Left ventricle myocardium inferior (tissue), 1 donor: ENCODE measurements at regions not wholly inside any gene's neighbourhood (a gene's known extent, or its start where the extent isn't known, plus 50 kb on each side); places are given as distances from the start of the nearest gene placed in this dataset.

Source experiments
- DNase-seq: peaks from one replicate; pipeline ENCODE4 v3.0.0-alpha.2; 2020
- H3K27ac ChIP-seq: fragments of 200-600 bp; replicated peaks from 2 replicates; pipeline ENCODE4 v1.8.0; 2021
- H3K27me3 ChIP-seq: fragments of 200-600 bp; 2 replicates; pipeline ENCODE4 v1.8.0; 2021; ENCODE audit warnings: low read depth
- H3K36me3 ChIP-seq: fragments of 200-600 bp; 2 replicates; pipeline ENCODE4 v1.8.0; 2021
- H3K4me1 ChIP-seq: fragments of 200-600 bp; 2 replicates; pipeline ENCODE4 v1.8.0; 2021
- H3K4me3 ChIP-seq: fragments of 200-600 bp; 2 replicates; pipeline ENCODE4 v1.8.0; 2021; ENCODE audit warnings: mild to moderate bottlenecking, moderate library complexity
- H3K9me3 ChIP-seq: fragments of 200-600 bp; replicated peaks from 2 replicates; pipeline ENCODE4 v1.8.0; 2021
- CTCF ChIP-seq: fragments of 200-600 bp; IDR thresholded peaks from 2 replicates; pipeline ENCODE4 v1.8.0; 2021; ENCODE audit warnings: antibody characterized with exemption, mild to moderate bottlenecking, borderline replicate concordance
- intact Hi-C: fragments of 100-400 bp; cut with micrococcal nuclease; formaldehyde crosslinking; loops from one replicate; pipeline ENCODE4 v1.11.0; 2022
- donor health status: DM: no; HTN: yes; CAD: no; lungs with severe emphysema.

- no peak for DNase-seq
- no peak for TF ChIP-seq CTCF
- intact Hi-C loops = no loop called here
- peaks cover 25% of the 10 kb centered on the region for H3K9me3 ChIP-seq
- no peaks in the 10 kb centered on the region for H3K36me3 ChIP-seq
- H3K27me3 ChIP-seq = peaks cover 46% of the 10 kb centered on the region
- no peak overlapping the region for H3K27ac ChIP-seq
- H3K4me1 ChIP-seq = no peaks in the 10 kb centered on the region
- no peak overlapping the region for H3K4me3 ChIP-seq
Observed at GRCh38 chr22:48313175-48313830, 1514.4 kb downstream of the BRD1 start.

- Histone ChIP-seq H3K36me3 (no peaks in the 10 kb centered on the region), H3K4me1 (no peaks in the 10 kb centered on the region), H3K27me3 (peaks cover 51% of the 10 kb centered on the region), H3K4me3 (no peak overlapping the region), H3K9me3 (peaks cover 25% of the 10 kb centered on the region), H3K27ac (no peak overlapping the region)
- no peak for DNase-seq
- TF ChIP-seq CTCF = no peak
- intact Hi-C loops = no loop called here
Observed at GRCh38 chr22:48310740-48311139, 1516.9 kb downstream of the BRD1 start.

GRCh38 chr22:48310289-48310688 lies 1517.4 kb downstream of the BRD1 start:
- Histone ChIP-seq H3K9me3 (peaks cover 25% of the 10 kb centered on the region), H3K4me1 (no peaks in the 10 kb centered on the region), H3K27ac (no peak overlapping the region), H3K4me3 (no peak overlapping the region), H3K36me3 (no peaks in the 10 kb centered on the region), H3K27me3 (peaks cover 51% of the 10 kb centered on the region)
- no peak for TF ChIP-seq CTCF
- intact Hi-C loops = no loop called here
- no peak for DNase-seq

- H3K36me3 ChIP-seq = no peaks in the 10 kb centered on the region
- peaks cover 25% of the 10 kb centered on the region for H3K9me3 ChIP-seq
- H3K27me3 ChIP-seq = peaks cover 53% of the 10 kb centered on the region
- DNase-seq = no peak
- no peak overlapping the region for H3K4me3 ChIP-seq
- H3K4me1 ChIP-seq = no peaks in the 10 kb centered on the region
- TF ChIP-seq CTCF = no peak
- intact Hi-C loops = no loop called here
- no peak overlapping the region for H3K27ac ChIP-seq
Observed at GRCh38 chr22:48309836-48310235, 1517.8 kb downstream of the BRD1 start.

- H3K4me3 ChIP-seq = no peak overlapping the region
- no peak overlapping the region for H3K27ac ChIP-seq
- no peak for TF ChIP-seq CTCF
- H3K27me3 ChIP-seq = peaks cover 56% of the 10 kb centered on the region
- intact Hi-C loops = no loop called here
- peaks cover 25% of the 10 kb centered on the region for H3K9me3 ChIP-seq
- no peaks in the 10 kb centered on the region for H3K4me1 ChIP-seq
- DNase-seq = no peak
- no peaks in the 10 kb centered on the region for H3K36me3 ChIP-seq
Observed at GRCh38 chr22:48309115-48309705, 1518.5 kb downstream of the BRD1 start.
